ENCODE measurements at regions not wholly inside any gene's neighbourhood (a gene's known extent, or its start where the extent isn't known, plus 50 kb on each side); places are given as distances from the start of the nearest gene placed in this dataset.
"Not testable (repeated sequence)": the region's sequence is repeated elsewhere in the genome, so short reads cannot be mapped to it uniquely, and the experiment has no call there.

DNA sequence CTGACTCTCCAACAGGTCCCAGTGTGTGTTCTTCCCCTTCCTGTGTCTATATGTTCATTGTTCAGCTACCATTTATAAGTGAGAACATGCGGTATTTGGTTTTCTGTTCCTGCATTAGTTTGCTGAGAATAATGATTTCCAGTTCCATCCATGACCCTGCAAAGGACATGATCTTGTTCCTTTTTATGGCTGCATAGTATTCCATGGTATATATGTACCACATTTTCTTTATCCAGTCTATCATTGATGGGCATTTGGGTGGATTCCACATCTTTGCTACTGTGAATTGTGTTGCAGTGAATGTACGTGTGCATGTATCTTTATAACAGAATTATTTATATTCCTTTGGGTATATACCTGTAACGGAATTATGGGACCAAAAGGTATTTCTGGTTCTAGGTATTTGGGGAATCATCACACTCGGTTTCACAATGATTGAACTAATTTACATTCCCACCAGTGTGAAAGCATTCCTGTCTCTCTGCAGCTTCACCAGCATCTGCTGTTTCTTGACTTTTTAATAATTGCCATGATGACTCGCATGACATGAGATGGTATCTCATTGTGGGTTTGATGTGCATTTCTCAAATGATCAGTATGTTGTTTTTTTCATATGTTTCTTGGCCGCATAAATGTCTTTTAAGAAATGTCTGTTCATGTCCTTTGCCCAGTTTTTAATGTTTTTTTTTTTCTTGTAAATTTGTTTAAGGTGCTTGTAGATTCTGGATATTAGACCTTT is 60.2 kb downstream of the LSMEM1 start:
- CTCF ChIA-PET: no interaction called here
- Mint-ChIP-seq H3K36me3 (no peaks in the 10 kb centered on the region), H3K27ac (no peak overlapping the region), H3K9me3 (peaks cover 0 to 5% (median 0%) of the 10 kb centered on the region in 11 donors), H3K27me3 (peaks cover 21 to 53% (median 35%) of the 10 kb centered on the region in 5 donors), H3K4me3 (no peak overlapping the region), H3K4me1 (no peaks in the 10 kb centered on the region)
- no peak overlapping the region for H3K27ac ChIP-seq (ENCODE audit: low read depth, low read length)
- no peaks in the 10 kb centered on the region for H3K36me3 ChIP-seq (ENCODE audit: control insufficient read depth in 2 of 3, insufficient read depth in 3 of 3, low read length in 3 of 3)
- no peak overlapping the region for H3K4me3 ChIP-seq (ENCODE audit: low read length)
- H3K4me1 ChIP-seq (ENCODE audit: control insufficient read depth in 2 of 2, insufficient read depth in 2 of 2, low read length in 2 of 2): no peaks in the 10 kb centered on the region
- POLR2A ChIA-PET: no interaction called here
- intact Hi-C loops (cut with micrococcal nuclease): no loop called here
- ATAC-seq (no peak), DNase-seq (no peak)
- no peaks in the 10 kb centered on the region for H3K9me3 ChIP-seq (ENCODE audit: control insufficient read depth in 2 of 3, low read length in 3 of 3)
- H3K27me3 ChIP-seq (ENCODE audit: control insufficient read depth in 2 of 2, insufficient read depth in 2 of 2, low read length in 2 of 2): peaks cover 0 to under 1% of the 10 kb centered on the region in 2 donors

DNA sequence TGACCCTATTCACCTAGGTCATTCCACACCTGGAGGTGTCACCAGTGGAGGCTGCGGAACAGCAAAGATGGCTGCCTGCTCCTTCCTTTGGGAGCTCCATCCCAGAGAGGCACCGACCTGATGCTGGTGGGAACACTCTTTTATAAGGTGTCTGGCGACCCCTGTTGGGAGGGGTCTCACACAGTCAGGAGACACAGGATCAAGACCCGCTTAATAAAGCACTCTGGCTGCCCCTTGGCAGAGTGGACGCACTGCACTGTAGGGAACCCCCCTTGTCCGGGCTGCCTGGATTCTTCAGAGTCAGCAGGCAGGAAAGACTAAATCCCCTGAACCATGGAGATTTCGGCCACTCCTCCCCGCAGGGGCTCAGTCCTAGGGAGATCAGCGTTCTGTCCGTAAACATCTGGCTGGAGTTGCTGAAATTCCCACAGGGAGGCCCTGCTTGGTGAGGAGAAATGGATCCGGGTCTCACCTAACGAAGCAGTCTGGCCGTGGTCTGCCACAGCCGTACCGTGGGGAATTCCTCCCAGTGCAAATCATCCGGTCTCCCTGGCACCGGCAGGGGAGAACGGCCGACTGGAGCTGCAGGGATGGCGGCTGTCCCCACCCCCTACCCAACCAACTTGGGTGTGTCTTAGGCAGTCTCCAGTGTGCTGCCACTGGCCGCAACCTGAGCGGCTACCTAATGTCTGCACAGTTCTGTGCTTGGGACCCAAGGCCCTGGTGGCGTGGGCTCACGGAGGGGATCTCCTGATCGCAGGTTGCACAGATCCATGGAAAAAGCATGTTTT is 66.1 kb downstream of the LSMEM1 start:
- POLR2A ChIA-PET: no interaction called here
- no peaks in the 10 kb centered on the region for H3K9me3 ChIP-seq (ENCODE audit: control insufficient read depth in 2 of 3, low read length in 3 of 3)
- H3K27ac Mint-ChIP-seq: no peak overlapping the region
- peaks cover 0 to 5% (median 0%) of the 10 kb centered on the region in 11 donors for H3K9me3 Mint-ChIP-seq
- no peak overlapping the region for H3K4me3 ChIP-seq (ENCODE audit: low read length)
- no peaks in the 10 kb centered on the region for H3K36me3 Mint-ChIP-seq
- DNase-seq: no peak
- H3K4me1 ChIP-seq (ENCODE audit: control insufficient read depth in 2 of 2, insufficient read depth in 2 of 2, low read length in 2 of 2): no peaks in the 10 kb centered on the region
- intact Hi-C loops (cut with micrococcal nuclease): no loop called here
- CTCF ChIA-PET: interaction anchor here (0.6 to 0.9 kb wide), 2 partner anchors 12 to 875 kb away, joined by 3 to 4 read pairs; no protein-coding TSS in a partner anchor
- no peak overlapping the region for H3K4me3 Mint-ChIP-seq
- no peaks in the 10 kb centered on the region for H3K36me3 ChIP-seq (ENCODE audit: control insufficient read depth in 2 of 3, insufficient read depth in 3 of 3, low read length in 3 of 3)
- H3K27me3 ChIP-seq (ENCODE audit: control insufficient read depth in 2 of 2, insufficient read depth in 2 of 2, low read length in 2 of 2): peaks cover 0 to 4% of the 10 kb centered on the region in 2 donors
- H3K27ac ChIP-seq (ENCODE audit: low read depth, low read length): no peak overlapping the region
- no peaks in the 10 kb centered on the region for H3K4me1 Mint-ChIP-seq
- H3K27me3 Mint-ChIP-seq: peaks cover 12 to 32% (median 22%) of the 10 kb centered on the region in 5 donors
- no peak for ATAC-seq

DNA sequence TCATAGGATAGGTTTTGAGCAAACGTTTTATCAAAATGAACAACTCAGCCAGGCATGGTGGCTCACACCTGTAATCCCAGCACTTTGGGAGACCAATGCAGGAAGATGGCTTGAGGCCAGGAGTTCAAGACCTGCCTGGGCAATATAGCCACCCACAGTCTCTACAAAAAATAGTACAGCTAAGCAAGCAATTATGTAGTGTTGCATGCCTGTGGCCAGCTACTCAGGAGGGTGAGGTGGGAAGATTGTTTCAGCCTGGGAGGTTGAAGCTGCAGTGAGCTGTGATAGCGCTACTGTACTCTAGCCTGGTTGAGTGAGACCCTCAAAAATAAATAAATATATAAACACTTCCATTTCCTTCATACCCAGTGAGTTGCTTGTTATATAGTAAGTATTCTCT is 67.1 kb downstream of the LSMEM1 start:
- Histone ChIP-seq H3K27ac (ENCODE audit: low read depth, low read length) (no peak overlapping the region), H3K27me3 (ENCODE audit: control insufficient read depth in 2 of 2, insufficient read depth in 2 of 2, low read length in 2 of 2) (peaks cover 0 to 4% of the 10 kb centered on the region in 2 donors), H3K4me3 (ENCODE audit: low read length) (no peak overlapping the region), H3K36me3 (ENCODE audit: control insufficient read depth in 2 of 3, insufficient read depth in 3 of 3, low read length in 3 of 3) (no peaks in the 10 kb centered on the region), H3K9me3 (ENCODE audit: control insufficient read depth in 2 of 3, low read length in 3 of 3) (no peaks in the 10 kb centered on the region), H3K4me1 (ENCODE audit: control insufficient read depth in 2 of 2, insufficient read depth in 2 of 2, low read length in 2 of 2) (no peaks in the 10 kb centered on the region)
- Mint-ChIP-seq H3K9me3 (peaks cover 0 to 3% (median 0%) of the 10 kb centered on the region in 11 donors), H3K27ac (no peak overlapping the region), H3K4me3 (no peak overlapping the region), H3K36me3 (no peaks in the 10 kb centered on the region), H3K4me1 (no peaks in the 10 kb centered on the region), H3K27me3 (peaks cover 12 to 32% (median 22%) of the 10 kb centered on the region in 5 donors)
- no peak for DNase-seq
- ChIA-PET CTCF (no interaction called here), POLR2A (no interaction called here)
- ATAC-seq: no peak
- intact Hi-C loops (cut with micrococcal nuclease): no loop called here

DNA sequence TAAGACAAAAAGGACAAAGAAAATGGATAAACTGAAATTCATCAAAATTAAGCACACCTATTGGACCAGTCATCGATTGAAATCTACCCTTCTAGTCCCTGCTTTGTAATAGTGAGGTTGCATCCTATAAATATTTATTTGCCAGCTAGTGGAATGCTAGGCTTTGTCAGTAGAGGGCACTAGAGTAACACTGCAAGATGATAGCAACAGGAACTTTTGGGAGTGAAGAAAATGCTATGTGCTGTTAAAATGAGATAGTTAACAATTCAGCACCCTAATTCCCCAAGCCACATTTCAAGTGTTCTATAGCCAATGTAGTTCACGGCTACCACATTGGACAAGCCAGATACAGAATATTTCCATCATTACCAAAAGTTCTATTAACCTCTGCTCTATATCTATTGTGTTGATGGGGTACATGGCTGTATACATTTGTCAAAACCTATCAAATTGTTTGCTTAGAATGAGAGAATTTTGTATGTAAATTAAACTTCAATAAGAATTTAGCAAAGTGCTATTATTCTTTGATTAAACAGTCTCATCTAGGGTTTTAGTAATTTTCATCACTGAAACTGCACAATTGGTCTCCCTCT is 69.8 kb downstream of the LSMEM1 start:
- peak; percentile 76 for ATAC-seq
- H3K36me3 Mint-ChIP-seq: no peaks in the 10 kb centered on the region
- no peaks in the 10 kb centered on the region for H3K9me3 Mint-ChIP-seq
- DNase-seq: peak in 7 of 9 donors; percentile 15 to 57 (median 45)
- no peak overlapping the region for H3K27ac Mint-ChIP-seq
- H3K27me3 Mint-ChIP-seq: peaks cover 5 to 22% (median 14%) of the 10 kb centered on the region in 5 donors
- H3K4me3 Mint-ChIP-seq: no peak overlapping the region
- Histone ChIP-seq H3K27ac (ENCODE audit: low read depth, low read length) (no peak overlapping the region), H3K9me3 (ENCODE audit: control insufficient read depth in 2 of 3, low read length in 3 of 3) (no peaks in the 10 kb centered on the region), H3K4me3 (ENCODE audit: low read length) (no peak overlapping the region), H3K36me3 (ENCODE audit: control insufficient read depth in 2 of 3, insufficient read depth in 3 of 3, low read length in 3 of 3) (no peaks in the 10 kb centered on the region), H3K4me1 (ENCODE audit: control insufficient read depth in 2 of 2, insufficient read depth in 2 of 2, low read length in 2 of 2) (no peaks in the 10 kb centered on the region), H3K27me3 (ENCODE audit: control insufficient read depth in 2 of 2, insufficient read depth in 2 of 2, low read length in 2 of 2) (peaks cover 0 to 4% of the 10 kb centered on the region in 2 donors)
- intact Hi-C loops (cut with micrococcal nuclease): loop anchor here (1.0 to 5.0 kb wide), 4 partner anchors 319 to 1147 kb away; no protein-coding TSS in a partner anchor
- no peaks in the 10 kb centered on the region for H3K4me1 Mint-ChIP-seq
- CTCF ChIA-PET: interaction anchor here (0.6 to 2.3 kb wide), 9 partner anchors 8 to 878 kb away, joined by 3 to 8 read pairs (median 4); no protein-coding TSS in a partner anchor
- POLR2A ChIA-PET: no interaction called here

DNA sequence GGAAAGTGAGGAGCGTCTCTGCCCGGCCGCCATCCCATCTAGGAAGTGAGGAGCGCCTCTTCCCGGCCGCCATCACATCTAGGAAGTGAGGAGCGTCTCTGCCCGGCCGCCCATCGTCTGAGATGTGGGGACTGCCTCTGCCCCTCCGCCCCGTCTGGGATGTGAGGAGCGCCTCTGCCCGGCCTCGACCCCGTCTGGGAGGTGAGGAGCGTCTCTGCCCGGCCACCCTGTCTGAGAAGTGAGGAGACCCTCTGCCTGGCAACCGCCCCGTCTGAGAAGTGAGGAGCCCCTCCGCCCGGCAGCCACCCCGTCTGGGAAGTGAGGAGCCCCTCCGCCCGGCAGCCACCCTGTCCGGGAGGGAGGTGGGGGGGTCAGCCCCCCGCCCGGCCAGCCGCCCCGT is 70.7 kb downstream of the LSMEM1 start:
- ATAC-seq; H3K36me3 Mint-ChIP-seq; H3K9me3 Mint-ChIP-seq; H3K4me1 Mint-ChIP-seq; POLR2A ChIA-PET; H3K4me3 Mint-ChIP-seq; H3K27ac ChIP-seq (ENCODE audit: low read depth, low read length); DNase-seq; H3K27ac Mint-ChIP-seq; H3K9me3 ChIP-seq (ENCODE audit: control insufficient read depth in 2 of 3, low read length in 3 of 3); H3K4me1 ChIP-seq (ENCODE audit: control insufficient read depth in 2 of 2, insufficient read depth in 2 of 2, low read length in 2 of 2); H3K36me3 ChIP-seq (ENCODE audit: control insufficient read depth in 2 of 3, insufficient read depth in 3 of 3, low read length in 3 of 3); H3K4me3 ChIP-seq (ENCODE audit: low read length); H3K27me3 ChIP-seq (ENCODE audit: control insufficient read depth in 2 of 2, insufficient read depth in 2 of 2, low read length in 2 of 2): not testable (repeated sequence)
- intact Hi-C loops (cut with micrococcal nuclease): loop anchor here in 1 of 2 donors (5.0 kb wide), 1 partner anchor 1146 kb away; no protein-coding TSS in a partner anchor
- CTCF ChIA-PET: interaction anchor here (1.7 kb wide), 1 partner anchor 872 kb away, joined by 6 read pairs; no protein-coding TSS in a partner anchor
- peaks cover 0 to 14% (median 6%) of the 10 kb centered on the region in 5 donors for H3K27me3 Mint-ChIP-seq

DNA sequence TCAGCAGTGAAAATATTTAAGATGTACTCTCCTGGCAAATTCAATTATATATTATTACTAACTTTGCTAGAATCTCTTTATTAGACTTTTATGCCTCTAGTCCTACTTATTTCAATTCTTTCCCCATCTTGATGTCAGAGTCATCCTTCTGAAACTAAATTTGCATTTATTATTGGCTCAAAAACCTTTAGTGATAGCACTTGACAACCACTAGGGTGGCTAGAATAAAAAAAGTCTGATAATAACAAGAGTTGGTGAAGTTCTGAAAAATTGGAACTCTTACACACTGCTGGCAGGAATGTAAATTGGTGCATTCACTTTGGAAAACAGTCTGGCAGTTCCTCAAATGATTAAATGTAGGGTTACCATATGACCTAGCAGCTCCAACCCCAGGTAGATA is 73.8 kb downstream of the LSMEM1 start:
- no peaks in the 10 kb centered on the region for H3K9me3 ChIP-seq (ENCODE audit: control insufficient read depth in 2 of 3, low read length in 3 of 3)
- H3K36me3 Mint-ChIP-seq: no peaks in the 10 kb centered on the region
- intact Hi-C loops (cut with micrococcal nuclease): loop anchor here in 1 of 2 donors (5.0 kb wide), 1 partner anchor 1143 kb away; no protein-coding TSS in a partner anchor

More for the DNA sequence above, 73.8 kb downstream of the LSMEM1 start:
- Mint-ChIP-seq H3K27ac (no peak overlapping the region), H3K4me3 (no peak overlapping the region), H3K4me1 (peaks cover 6 to 19% (median 16%) of the 10 kb centered on the region in 7 donors), H3K27me3 (peaks cover 0 to 6% (median 0%) of the 10 kb centered on the region in 5 donors), H3K9me3 (no peaks in the 10 kb centered on the region)
- Histone ChIP-seq H3K36me3 (ENCODE audit: control insufficient read depth in 2 of 3, insufficient read depth in 3 of 3, low read length in 3 of 3) (no peaks in the 10 kb centered on the region), H3K27me3 (ENCODE audit: control insufficient read depth in 2 of 2, insufficient read depth in 2 of 2, low read length in 2 of 2) (no peaks in the 10 kb centered on the region), H3K4me3 (ENCODE audit: low read length) (no peak overlapping the region), H3K4me1 (ENCODE audit: control insufficient read depth in 2 of 2, insufficient read depth in 2 of 2, low read length in 2 of 2) (no peaks in the 10 kb centered on the region), H3K27ac (ENCODE audit: low read depth, low read length) (no peak overlapping the region)
- no peak for ATAC-seq
- DNase-seq: no peak
- ChIA-PET POLR2A (no interaction called here), CTCF (no interaction called here)
